Panc1 (cell line): ENCODE measurements at regions not wholly inside any gene's neighbourhood (a gene's known extent, or its start where the extent isn't known, plus 50 kb on each side); places are given as distances from the start of the nearest gene placed in this dataset.

Experiments used
- ATAC-seq: fragments of 200-7000 bp; cut with Tn5 transposase; 2 replicates; pipeline ENCODE4 v1.9.1; 2020; ENCODE audit warnings: mild to moderate bottlenecking, moderate library complexity
- BruUV-seq: library from RNA; stranded (reverse); fragments of 400-500 nt; replicated peaks from 2 replicates; lab custom pipeline; 2021; lab: Mats Ljungman, UMichigan
- CTCF ChIA-PET: fragments of 300-600 bp; sonication (Branson Sonifier 250); formaldehyde crosslinking; loops from one replicate; lab custom pipeline; 2022; ENCODE audit warnings: antibody characterized with exemption; lab: Charles Lee
- POLR2A ChIA-PET: fragments of 300-600 bp; sonication (Branson Sonifier 250); formaldehyde crosslinking; loops from one replicate; lab custom pipeline; 2022; ENCODE audit warnings: antibody characterized with exemption; lab: Charles Lee
- DNase-seq: peaks from one replicate; pipeline ENCODE4 v3.0.0-alpha.2; 2010; ENCODE audit warnings: low read depth, low spot score
- H3K27ac ChIP-seq: 2 replicates; pipeline ENCODE4 v1.5.1; 2011; ENCODE audit warnings: mild to moderate bottlenecking, low read length, inconsistent platforms
- H3K27me3 ChIP-seq: fragments of 200-500 bp; sonication (Bioruptor generic); 2 replicates; pipeline ENCODE4 v1.6.0; 2014; ENCODE audit warnings: low read length, inconsistent platforms; ENCODE audit not compliant: control insufficient read depth, insufficient read depth
- H3K36me3 ChIP-seq: fragments of 200-500 bp; sonication (Bioruptor generic); 2 replicates; pipeline ENCODE4 v1.5.1; 2014; ENCODE audit warnings: inconsistent platforms, mild to moderate bottlenecking, low read length, moderate library complexity; ENCODE audit not compliant: control insufficient read depth, insufficient read depth
- H3K4me1 ChIP-seq: 2 replicates; pipeline ENCODE4 v1.5.1; 2011; ENCODE audit warnings: inconsistent platforms, mild to moderate bottlenecking, low read length, moderate library complexity; ENCODE audit not compliant: control insufficient read depth, insufficient read depth
- H3K4me3 ChIP-seq, 2 experiments: 2 replicates each; pipeline ENCODE4 v1.5.1; 2011 to 2012; ENCODE audit warnings: low read depth in 2 of 2, low read length in 2 of 2, mild to moderate bottlenecking in 2 of 2, inconsistent platforms in 1 of 2, moderate library complexity in 1 of 2
- H3K9me3 ChIP-seq: fragments of 200-500 bp; sonication (Bioruptor generic); 2 replicates; pipeline ENCODE4 v1.5.1; 2014; ENCODE audit warnings: low read depth, mild to moderate bottlenecking, inconsistent platforms, low read length, moderate library complexity; ENCODE audit not compliant: control insufficient read depth, insufficient read depth
- POLR2AphosphoS5 ChIP-seq: IDR thresholded peaks from 2 replicates; pipeline ENCODE4 v1.6.1; 2012; ENCODE audit warnings: mild to moderate bottlenecking, low read depth, low read length, moderate library complexity
- SIN3A ChIP-seq: IDR thresholded peaks from 2 replicates; pipeline ENCODE4 v1.6.1; 2012; ENCODE audit warnings: low read depth, mild to moderate bottlenecking, low read length, moderate library complexity, borderline replicate concordance; ENCODE audit not compliant: insufficient read depth
- TCF7L2 ChIP-seq: IDR thresholded peaks from 2 replicates; pipeline ENCODE4 v1.6.1; 2011; ENCODE audit warnings: mild to moderate bottlenecking, low read depth, low read length, inconsistent platforms
- in situ Hi-C: cut with HindIII; loops from 2 replicates; pipeline ENCODE4 v1.10.0; 2016; ENCODE audit warnings: low sequenced_read_pairs, low pct_unique_long_range_greater_than_20kb
- intact Hi-C: fragments of 100-400 bp; cut with micrococcal nuclease; formaldehyde crosslinking; loops from one replicate; pipeline ENCODE4 v1.10.0; 2022; ENCODE audit not compliant: unreplicated experiment
- TF ChIP-seq, protein P1 (sequence below), 2 experiments: IDR thresholded peaks; 2 replicates each; pipeline ENCODE4 v1.6.1; 2011 to 2012; ENCODE audit warnings: low read depth in 2 of 2, control low read depth in 1 of 2, low read length in 1 of 2, mild to moderate bottlenecking in 1 of 2, moderate library complexity in 1 of 2; ENCODE audit not compliant: insufficient read depth in 1 of 2
- TF ChIP-seq, protein P2 (sequence below): fragments of 450-650 bp; IDR thresholded peaks from 2 replicates; pipeline ENCODE4 v1.5.1; 2017; ENCODE audit warnings: mild to moderate bottlenecking

- POLR2A ChIA-PET = no interaction called here
- Histone ChIP-seq H3K4me3 (no peak overlapping the region), H3K27me3 (no peaks in the 10 kb centered on the region), H3K27ac (no peak overlapping the region), H3K4me1 (no peaks in the 10 kb centered on the region), H3K9me3 (no peaks in the 10 kb centered on the region), H3K36me3 (no peaks in the 10 kb centered on the region)
- no TSS peak for BruUV-seq
- intact Hi-C loops (no loop called here), in situ Hi-C loops (no loop called here)
- CTCF ChIA-PET = interaction anchor here (0.6 kb wide), 1 partner anchor 66 kb away, joined by 6 read pairs; no protein-coding TSS in a partner anchor
- TF ChIP-seq, protein P1, sequence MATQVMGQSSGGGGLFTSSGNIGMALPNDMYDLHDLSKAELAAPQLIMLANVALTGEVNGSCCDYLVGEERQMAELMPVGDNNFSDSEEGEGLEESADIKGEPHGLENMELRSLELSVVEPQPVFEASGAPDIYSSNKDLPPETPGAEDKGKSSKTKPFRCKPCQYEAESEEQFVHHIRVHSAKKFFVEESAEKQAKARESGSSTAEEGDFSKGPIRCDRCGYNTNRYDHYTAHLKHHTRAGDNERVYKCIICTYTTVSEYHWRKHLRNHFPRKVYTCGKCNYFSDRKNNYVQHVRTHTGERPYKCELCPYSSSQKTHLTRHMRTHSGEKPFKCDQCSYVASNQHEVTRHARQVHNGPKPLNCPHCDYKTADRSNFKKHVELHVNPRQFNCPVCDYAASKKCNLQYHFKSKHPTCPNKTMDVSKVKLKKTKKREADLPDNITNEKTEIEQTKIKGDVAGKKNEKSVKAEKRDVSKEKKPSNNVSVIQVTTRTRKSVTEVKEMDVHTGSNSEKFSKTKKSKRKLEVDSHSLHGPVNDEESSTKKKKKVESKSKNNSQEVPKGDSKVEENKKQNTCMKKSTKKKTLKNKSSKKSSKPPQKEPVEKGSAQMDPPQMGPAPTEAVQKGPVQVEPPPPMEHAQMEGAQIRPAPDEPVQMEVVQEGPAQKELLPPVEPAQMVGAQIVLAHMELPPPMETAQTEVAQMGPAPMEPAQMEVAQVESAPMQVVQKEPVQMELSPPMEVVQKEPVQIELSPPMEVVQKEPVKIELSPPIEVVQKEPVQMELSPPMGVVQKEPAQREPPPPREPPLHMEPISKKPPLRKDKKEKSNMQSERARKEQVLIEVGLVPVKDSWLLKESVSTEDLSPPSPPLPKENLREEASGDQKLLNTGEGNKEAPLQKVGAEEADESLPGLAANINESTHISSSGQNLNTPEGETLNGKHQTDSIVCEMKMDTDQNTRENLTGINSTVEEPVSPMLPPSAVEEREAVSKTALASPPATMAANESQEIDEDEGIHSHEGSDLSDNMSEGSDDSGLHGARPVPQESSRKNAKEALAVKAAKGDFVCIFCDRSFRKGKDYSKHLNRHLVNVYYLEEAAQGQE (IDR thresholded peaks at IDR 0.05; ENCODE audit: insufficient read depth in 1 of 2, low read depth in 2 of 2, low read length in 1 of 2) = no peak
- no peak for TF ChIP-seq SIN3A
- TF ChIP-seq, protein P2, sequence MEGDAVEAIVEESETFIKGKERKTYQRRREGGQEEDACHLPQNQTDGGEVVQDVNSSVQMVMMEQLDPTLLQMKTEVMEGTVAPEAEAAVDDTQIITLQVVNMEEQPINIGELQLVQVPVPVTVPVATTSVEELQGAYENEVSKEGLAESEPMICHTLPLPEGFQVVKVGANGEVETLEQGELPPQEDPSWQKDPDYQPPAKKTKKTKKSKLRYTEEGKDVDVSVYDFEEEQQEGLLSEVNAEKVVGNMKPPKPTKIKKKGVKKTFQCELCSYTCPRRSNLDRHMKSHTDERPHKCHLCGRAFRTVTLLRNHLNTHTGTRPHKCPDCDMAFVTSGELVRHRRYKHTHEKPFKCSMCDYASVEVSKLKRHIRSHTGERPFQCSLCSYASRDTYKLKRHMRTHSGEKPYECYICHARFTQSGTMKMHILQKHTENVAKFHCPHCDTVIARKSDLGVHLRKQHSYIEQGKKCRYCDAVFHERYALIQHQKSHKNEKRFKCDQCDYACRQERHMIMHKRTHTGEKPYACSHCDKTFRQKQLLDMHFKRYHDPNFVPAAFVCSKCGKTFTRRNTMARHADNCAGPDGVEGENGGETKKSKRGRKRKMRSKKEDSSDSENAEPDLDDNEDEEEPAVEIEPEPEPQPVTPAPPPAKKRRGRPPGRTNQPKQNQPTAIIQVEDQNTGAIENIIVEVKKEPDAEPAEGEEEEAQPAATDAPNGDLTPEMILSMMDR = no peak
- TF ChIP-seq TCF7L2 = no peak
- TF ChIP-seq POLR2AphosphoS5 = no peak
- ATAC-seq (no peak), DNase-seq (no peak)
These were observed 83.2 kb upstream of the NUDT12 start for GRCh38 chr5:103645816-103646215.

- no peak for ATAC-seq
- ChIA-PET POLR2A (no interaction called here), CTCF (no interaction called here)
These were observed 76.4 kb upstream of the NUDT12 start for GRCh38 chr5:103638979-103639378.

More at GRCh38 chr5:103638979-103639378, 76.4 kb upstream of the NUDT12 start:
- Histone ChIP-seq H3K27ac (no peak overlapping the region), H3K27me3 (no peaks in the 10 kb centered on the region), H3K36me3 (no peaks in the 10 kb centered on the region), H3K9me3 (no peaks in the 10 kb centered on the region), H3K4me1 (no peaks in the 10 kb centered on the region), H3K4me3 (no peak overlapping the region)
- intact Hi-C loops = no loop called here
- DNase-seq = no peak
- in situ Hi-C loops = no loop called here
- BruUV-seq = no TSS peak
- TF ChIP-seq, protein P2 = no peak
- TF ChIP-seq TCF7L2 (no peak), POLR2AphosphoS5 (no peak), SIN3A (no peak)
- TF ChIP-seq, protein P1 (IDR thresholded peaks at IDR 0.05; ENCODE audit: insufficient read depth in 1 of 2, low read depth in 2 of 2, low read length in 1 of 2) = no peak
